ENCODE measurements at regions not wholly inside any gene's neighbourhood (a gene's known extent, or its start where the extent isn't known, plus 50 kb on each side); places are given as distances from the start of the nearest gene placed in this dataset.

DNA sequence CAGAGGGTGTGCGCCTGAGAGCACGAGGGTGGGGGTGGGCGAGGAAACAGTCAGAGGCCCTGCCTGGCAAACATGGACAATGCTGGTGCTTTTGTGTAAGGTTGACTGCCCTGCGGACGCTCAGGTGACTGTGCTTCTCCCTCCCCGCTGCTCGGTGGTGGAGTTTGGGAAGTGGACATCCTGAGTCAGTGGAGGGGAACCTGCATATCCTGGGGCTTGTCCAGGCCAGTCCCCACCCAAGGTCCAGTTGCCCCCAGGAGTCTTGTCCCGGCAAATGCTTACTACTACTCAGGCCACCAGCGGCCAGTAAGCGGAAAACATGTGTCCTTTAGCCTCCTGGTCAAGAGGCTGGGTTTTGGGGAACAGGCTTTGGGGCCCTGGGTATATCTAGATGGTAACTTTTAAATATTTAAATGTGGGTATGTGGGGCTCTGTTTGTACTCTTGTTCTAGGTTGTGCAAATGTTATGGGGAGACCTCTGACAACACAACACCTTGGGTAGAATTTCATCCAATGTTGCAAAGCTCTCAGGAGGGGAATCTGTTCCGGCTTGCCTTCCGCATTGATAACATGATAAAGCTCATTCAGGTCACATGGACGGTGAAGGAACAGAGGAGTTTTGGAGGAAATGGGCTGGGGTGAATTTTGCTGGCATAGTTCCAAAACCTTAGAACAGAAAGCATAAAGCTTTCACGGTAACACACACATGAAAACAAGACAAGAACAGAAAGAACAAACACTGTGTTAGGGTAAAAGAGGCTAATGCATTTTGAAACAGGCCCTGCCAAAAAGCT lies 364.9 kb downstream of the PRDM2 start:
- TF ChIP-seq, protein P1, sequence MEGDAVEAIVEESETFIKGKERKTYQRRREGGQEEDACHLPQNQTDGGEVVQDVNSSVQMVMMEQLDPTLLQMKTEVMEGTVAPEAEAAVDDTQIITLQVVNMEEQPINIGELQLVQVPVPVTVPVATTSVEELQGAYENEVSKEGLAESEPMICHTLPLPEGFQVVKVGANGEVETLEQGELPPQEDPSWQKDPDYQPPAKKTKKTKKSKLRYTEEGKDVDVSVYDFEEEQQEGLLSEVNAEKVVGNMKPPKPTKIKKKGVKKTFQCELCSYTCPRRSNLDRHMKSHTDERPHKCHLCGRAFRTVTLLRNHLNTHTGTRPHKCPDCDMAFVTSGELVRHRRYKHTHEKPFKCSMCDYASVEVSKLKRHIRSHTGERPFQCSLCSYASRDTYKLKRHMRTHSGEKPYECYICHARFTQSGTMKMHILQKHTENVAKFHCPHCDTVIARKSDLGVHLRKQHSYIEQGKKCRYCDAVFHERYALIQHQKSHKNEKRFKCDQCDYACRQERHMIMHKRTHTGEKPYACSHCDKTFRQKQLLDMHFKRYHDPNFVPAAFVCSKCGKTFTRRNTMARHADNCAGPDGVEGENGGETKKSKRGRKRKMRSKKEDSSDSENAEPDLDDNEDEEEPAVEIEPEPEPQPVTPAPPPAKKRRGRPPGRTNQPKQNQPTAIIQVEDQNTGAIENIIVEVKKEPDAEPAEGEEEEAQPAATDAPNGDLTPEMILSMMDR (IDR thresholded peaks at IDR 0.05), result no peak
- TF ChIP-seq EZH2 (IDR thresholded peaks at IDR 0.05; ENCODE audit: borderline replicate concordance, insufficient read depth, low read depth, low read length, poor library complexity, severe bottlenecking), result no peak

All from B cell (primary cell).